PFSK-1 (cell line): ENCODE measurements at regions not wholly inside any gene's neighbourhood (a gene's known extent, or its start where the extent isn't known, plus 50 kb on each side); places are given as distances from the start of the nearest gene placed in this dataset.

Source experiments
- FOXP2 ChIP-seq: optimal IDR thresholded peaks from 2 replicates; pipeline ENCODE3; 2011; ENCODE audit warnings: borderline replicate concordance, control low read depth, inconsistent platforms; ENCODE audit not compliant: insufficient read depth; ENCODE audit errors: extremely low read length, extremely low read depth
- POLR2AphosphoS5 ChIP-seq: IDR thresholded peaks from 2 replicates; pipeline ENCODE4 v1.6.1; 2012; ENCODE audit warnings: low read depth, mild to moderate bottlenecking, control low read depth, low read length, moderate library complexity
- SIN3A ChIP-seq: IDR thresholded peaks from 2 replicates; pipeline ENCODE4 v1.6.1; 2012; ENCODE audit warnings: mild to moderate bottlenecking, low read length, moderate library complexity, borderline replicate concordance; ENCODE audit not compliant: insufficient read depth
- TAF1 ChIP-seq: IDR thresholded peaks from 2 replicates; pipeline ENCODE4 v1.6.1; 2012; ENCODE audit warnings: low read length, control low read depth, borderline replicate concordance; ENCODE audit not compliant: insufficient read depth
- TF ChIP-seq, protein P1 (sequence below), 2 experiments: IDR thresholded peaks; 2 replicates each; pipeline versions ENCODE4 v1.6.1 to v1.8.0; 2011 to 2012; ENCODE audit warnings: low read depth in 2 of 2, low read length in 2 of 2, control low read depth in 1 of 2, inconsistent platforms in 1 of 2, mild to moderate bottlenecking in 1 of 2, moderate library complexity in 1 of 2; ENCODE audit not compliant: insufficient read depth in 1 of 2

GRCh38 chr7:142612237-142612881, 136.9 kb upstream of the PRSS1 start:
- TF ChIP-seq FOXP2 (no peak), SIN3A (no peak), POLR2AphosphoS5 (no peak), TAF1 (no peak)
- TF ChIP-seq, protein P1, sequence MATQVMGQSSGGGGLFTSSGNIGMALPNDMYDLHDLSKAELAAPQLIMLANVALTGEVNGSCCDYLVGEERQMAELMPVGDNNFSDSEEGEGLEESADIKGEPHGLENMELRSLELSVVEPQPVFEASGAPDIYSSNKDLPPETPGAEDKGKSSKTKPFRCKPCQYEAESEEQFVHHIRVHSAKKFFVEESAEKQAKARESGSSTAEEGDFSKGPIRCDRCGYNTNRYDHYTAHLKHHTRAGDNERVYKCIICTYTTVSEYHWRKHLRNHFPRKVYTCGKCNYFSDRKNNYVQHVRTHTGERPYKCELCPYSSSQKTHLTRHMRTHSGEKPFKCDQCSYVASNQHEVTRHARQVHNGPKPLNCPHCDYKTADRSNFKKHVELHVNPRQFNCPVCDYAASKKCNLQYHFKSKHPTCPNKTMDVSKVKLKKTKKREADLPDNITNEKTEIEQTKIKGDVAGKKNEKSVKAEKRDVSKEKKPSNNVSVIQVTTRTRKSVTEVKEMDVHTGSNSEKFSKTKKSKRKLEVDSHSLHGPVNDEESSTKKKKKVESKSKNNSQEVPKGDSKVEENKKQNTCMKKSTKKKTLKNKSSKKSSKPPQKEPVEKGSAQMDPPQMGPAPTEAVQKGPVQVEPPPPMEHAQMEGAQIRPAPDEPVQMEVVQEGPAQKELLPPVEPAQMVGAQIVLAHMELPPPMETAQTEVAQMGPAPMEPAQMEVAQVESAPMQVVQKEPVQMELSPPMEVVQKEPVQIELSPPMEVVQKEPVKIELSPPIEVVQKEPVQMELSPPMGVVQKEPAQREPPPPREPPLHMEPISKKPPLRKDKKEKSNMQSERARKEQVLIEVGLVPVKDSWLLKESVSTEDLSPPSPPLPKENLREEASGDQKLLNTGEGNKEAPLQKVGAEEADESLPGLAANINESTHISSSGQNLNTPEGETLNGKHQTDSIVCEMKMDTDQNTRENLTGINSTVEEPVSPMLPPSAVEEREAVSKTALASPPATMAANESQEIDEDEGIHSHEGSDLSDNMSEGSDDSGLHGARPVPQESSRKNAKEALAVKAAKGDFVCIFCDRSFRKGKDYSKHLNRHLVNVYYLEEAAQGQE (IDR thresholded peaks at IDR 0.05; ENCODE audit: insufficient read depth in 1 of 2, low read depth in 2 of 2, low read length in 2 of 2), result no peak

GRCh38 chr7:142611566-142612236, 137.6 kb upstream of the PRSS1 start:
- no peak for TF ChIP-seq SIN3A
- no peak for TF ChIP-seq FOXP2
- TF ChIP-seq, protein P1 (IDR thresholded peaks at IDR 0.05; ENCODE audit: insufficient read depth in 1 of 2, low read depth in 2 of 2, low read length in 2 of 2), result no peak

DNA sequence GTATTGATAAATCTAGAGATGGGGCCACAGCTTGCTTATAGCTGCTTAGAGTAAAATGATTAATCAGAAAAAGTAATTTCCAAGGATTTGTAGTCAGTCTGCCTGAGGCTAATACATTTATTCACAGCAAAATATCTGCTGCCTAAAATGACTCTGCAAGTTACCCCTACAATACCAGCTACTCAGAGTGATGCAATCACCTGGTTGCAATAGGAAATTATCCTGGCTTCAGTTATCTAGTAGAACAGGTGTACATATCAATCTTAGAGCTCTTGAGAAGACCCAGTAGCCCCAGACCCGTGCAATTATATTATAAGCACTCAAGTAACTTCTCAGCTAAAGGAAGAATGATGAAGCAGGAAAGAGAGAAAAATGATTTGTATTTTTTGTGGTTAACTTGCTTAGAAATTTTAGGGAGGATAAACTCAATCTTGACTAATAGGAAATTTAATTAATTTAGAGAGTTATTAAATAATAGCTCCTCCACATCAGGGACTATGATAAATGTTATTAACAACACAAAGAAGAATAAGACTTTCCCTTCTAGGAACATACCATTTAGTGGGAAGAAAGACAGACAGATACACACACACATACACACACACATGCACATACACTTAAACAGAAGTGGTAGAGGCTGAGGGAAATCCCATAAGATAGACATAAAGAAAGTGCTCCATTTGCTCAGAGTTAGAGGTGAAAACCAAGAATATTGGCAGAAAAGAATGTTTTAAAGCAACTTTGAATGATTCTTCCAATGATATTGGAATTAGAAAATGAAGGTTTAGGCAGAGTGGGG, 140.4 kb upstream of the PRSS1 start:
- no peak for TF ChIP-seq FOXP2
- no peak for TF ChIP-seq POLR2AphosphoS5
- TF ChIP-seq TAF1, result no peak

- TF ChIP-seq, protein P1 (IDR thresholded peaks at IDR 0.05; ENCODE audit: insufficient read depth in 1 of 2, low read depth in 2 of 2, low read length in 2 of 2), result no peak
- TF ChIP-seq POLR2AphosphoS5 (no peak), SIN3A (no peak), FOXP2 (no peak), TAF1 (no peak)
Observed at GRCh38 chr7:142607351-142607750, 141.9 kb upstream of the PRSS1 start.

DNA sequence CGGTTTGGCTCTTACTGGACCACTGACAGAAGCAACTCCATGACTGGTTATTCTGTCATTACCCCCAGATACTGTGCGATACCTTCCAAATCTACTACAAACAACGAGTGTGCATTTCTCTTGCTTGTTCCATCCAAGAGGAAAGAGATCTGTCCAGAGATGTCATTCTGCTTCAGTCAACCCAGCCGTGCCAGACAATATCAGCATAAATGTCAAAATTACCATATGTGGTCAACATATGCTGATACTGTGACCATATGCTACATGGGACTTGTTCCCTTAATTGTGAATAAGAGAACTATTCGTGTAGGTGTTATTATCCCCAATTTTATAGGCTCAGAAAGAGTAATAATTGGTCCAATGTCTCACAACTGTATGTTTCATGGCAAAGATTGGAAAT, 143.2 kb upstream of the PRSS1 start:
- TF ChIP-seq, protein P1 (IDR thresholded peaks at IDR 0.05; ENCODE audit: insufficient read depth in 1 of 2, low read depth in 2 of 2, low read length in 2 of 2), result no peak
- TF ChIP-seq TAF1, result no peak
